ENCODE measurements at regions not wholly inside any gene's neighbourhood (a gene's known extent, or its start where the extent isn't known, plus 50 kb on each side); places are given as distances from the start of the nearest gene placed in this dataset.
"Not testable (repeated sequence)": the region's sequence is repeated elsewhere in the genome, so short reads cannot be mapped to it uniquely, and the experiment has no call there.

DNA sequence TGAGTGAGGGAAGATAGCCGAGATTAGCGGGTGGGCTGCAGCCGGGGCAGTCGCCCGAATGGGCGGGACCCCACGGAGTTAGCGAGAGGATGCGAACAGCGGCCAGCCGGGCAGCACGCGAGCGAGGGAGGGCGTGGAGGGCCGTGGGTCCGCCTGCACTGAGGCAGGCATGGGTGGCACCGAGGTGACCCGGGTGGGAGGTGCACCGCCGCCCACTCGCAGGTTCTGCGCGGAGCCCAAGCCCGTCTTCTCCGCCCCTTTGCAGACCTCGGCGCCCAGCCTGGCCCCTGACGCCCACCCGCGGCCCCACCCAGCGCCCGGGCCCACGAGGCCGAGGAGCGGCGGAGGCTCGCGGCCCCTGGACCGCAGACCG, 261.7 kb upstream of the PLCXD1 start:
- TF ChIP-seq, protein P1, sequence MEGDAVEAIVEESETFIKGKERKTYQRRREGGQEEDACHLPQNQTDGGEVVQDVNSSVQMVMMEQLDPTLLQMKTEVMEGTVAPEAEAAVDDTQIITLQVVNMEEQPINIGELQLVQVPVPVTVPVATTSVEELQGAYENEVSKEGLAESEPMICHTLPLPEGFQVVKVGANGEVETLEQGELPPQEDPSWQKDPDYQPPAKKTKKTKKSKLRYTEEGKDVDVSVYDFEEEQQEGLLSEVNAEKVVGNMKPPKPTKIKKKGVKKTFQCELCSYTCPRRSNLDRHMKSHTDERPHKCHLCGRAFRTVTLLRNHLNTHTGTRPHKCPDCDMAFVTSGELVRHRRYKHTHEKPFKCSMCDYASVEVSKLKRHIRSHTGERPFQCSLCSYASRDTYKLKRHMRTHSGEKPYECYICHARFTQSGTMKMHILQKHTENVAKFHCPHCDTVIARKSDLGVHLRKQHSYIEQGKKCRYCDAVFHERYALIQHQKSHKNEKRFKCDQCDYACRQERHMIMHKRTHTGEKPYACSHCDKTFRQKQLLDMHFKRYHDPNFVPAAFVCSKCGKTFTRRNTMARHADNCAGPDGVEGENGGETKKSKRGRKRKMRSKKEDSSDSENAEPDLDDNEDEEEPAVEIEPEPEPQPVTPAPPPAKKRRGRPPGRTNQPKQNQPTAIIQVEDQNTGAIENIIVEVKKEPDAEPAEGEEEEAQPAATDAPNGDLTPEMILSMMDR (IDR thresholded peaks at IDR 0.05; ENCODE audit: low read depth, low read length, poor library complexity, severe bottlenecking) = not testable (repeated sequence)
- TF ChIP-seq EZH2phosphoT487 (IDR thresholded peaks at IDR 0.05; ENCODE audit: borderline replicate concordance, low read length) = not testable (repeated sequence)
